Osteoblast (primary cell): ENCODE measurements at regions not wholly inside any gene's neighbourhood (a gene's known extent, or its start where the extent isn't known, plus 50 kb on each side); places are given as distances from the start of the nearest gene placed in this dataset.

Source experiments
- DNase-seq: peaks from one replicate; pipeline ENCODE4 v3.0.0; 2011; ENCODE audit warnings: low spot score, mixed read lengths; ENCODE audit not compliant: insufficient read length; ENCODE audit errors: missing footprints
- H2AFZ ChIP-seq: 2 replicates; pipeline ENCODE4 v1.6.0; 2011; ENCODE audit warnings: mild to moderate bottlenecking, low read length
- H3K27ac ChIP-seq: 2 replicates; pipeline ENCODE4 v1.5.1; 2011; ENCODE audit warnings: mild to moderate bottlenecking, low read depth, low read length, moderate library complexity
- H3K27me3 ChIP-seq: 2 replicates; pipeline ENCODE4 v1.6.0; 2012; ENCODE audit warnings: mild to moderate bottlenecking, control low read depth, inconsistent platforms, low read length, moderate library complexity; ENCODE audit not compliant: insufficient read depth
- H3K36me3 ChIP-seq: 2 replicates; pipeline ENCODE4 v1.5.1; 2011; ENCODE audit warnings: mild to moderate bottlenecking, low read length, control low read depth, moderate library complexity; ENCODE audit not compliant: insufficient read depth
- H3K4me1 ChIP-seq: 2 replicates; pipeline ENCODE4 v1.5.1; 2011; ENCODE audit warnings: mild to moderate bottlenecking, low read length, control low read depth, moderate library complexity; ENCODE audit not compliant: insufficient read depth
- H3K4me2 ChIP-seq: 2 replicates; pipeline ENCODE4 v1.6.0; 2011; ENCODE audit warnings: mild to moderate bottlenecking, low read length; ENCODE audit not compliant: insufficient read depth
- H3K4me3 ChIP-seq: fragments of 200-600 bp; sonication (generic); 3 replicates; pipeline ENCODE4 v1.5.1; 2012; ENCODE audit warnings: mild to moderate bottlenecking, low read length, inconsistent platforms; ENCODE audit not compliant: insufficient read depth
- H3K79me2 ChIP-seq: 2 replicates; pipeline ENCODE4 v1.6.0; 2012; ENCODE audit warnings: mild to moderate bottlenecking, low read length, control low read depth, inconsistent platforms; ENCODE audit not compliant: insufficient read depth
- H3K9me3 ChIP-seq: 2 replicates; pipeline ENCODE4 v1.5.1; 2011; ENCODE audit warnings: low read depth, low read length, control low read depth
- H4K20me1 ChIP-seq: 2 replicates; pipeline ENCODE4 v1.6.0; 2012; ENCODE audit warnings: mild to moderate bottlenecking, low read length, control low read depth; ENCODE audit not compliant: insufficient read depth
- TF ChIP-seq, protein P1 (sequence below): IDR thresholded peaks from 2 replicates; pipeline ENCODE4 v1.5.1; 2011; ENCODE audit warnings: mild to moderate bottlenecking, low read depth, low read length, moderate library complexity; ENCODE audit errors: extremely low read depth

DNA sequence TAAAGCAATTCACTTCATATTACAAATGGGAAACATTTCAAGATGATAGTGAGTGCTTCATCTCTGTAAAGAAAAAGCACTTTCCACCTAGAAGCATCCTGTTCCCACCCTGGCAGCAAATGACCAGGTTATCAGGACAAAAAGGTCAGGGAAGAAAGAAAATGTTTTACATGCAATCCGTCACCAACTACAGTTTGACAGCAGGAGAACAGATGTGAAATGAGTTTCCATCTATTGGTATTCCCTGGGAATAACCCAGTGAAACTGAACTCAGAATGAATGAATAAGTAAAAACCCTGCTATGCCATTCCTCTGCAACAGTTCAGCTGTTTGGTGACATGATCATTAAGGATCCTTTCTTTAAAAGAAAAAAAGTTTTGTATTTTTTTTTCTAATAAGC is 67.6 kb downstream of the HTR1A start:
- H3K4me1 ChIP-seq: no peaks in the 10 kb centered on the region
- no peaks in the 10 kb centered on the region for H3K27me3 ChIP-seq
- TF ChIP-seq, protein P1, sequence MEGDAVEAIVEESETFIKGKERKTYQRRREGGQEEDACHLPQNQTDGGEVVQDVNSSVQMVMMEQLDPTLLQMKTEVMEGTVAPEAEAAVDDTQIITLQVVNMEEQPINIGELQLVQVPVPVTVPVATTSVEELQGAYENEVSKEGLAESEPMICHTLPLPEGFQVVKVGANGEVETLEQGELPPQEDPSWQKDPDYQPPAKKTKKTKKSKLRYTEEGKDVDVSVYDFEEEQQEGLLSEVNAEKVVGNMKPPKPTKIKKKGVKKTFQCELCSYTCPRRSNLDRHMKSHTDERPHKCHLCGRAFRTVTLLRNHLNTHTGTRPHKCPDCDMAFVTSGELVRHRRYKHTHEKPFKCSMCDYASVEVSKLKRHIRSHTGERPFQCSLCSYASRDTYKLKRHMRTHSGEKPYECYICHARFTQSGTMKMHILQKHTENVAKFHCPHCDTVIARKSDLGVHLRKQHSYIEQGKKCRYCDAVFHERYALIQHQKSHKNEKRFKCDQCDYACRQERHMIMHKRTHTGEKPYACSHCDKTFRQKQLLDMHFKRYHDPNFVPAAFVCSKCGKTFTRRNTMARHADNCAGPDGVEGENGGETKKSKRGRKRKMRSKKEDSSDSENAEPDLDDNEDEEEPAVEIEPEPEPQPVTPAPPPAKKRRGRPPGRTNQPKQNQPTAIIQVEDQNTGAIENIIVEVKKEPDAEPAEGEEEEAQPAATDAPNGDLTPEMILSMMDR: no peak
- H3K79me2 ChIP-seq: no peaks in the 10 kb centered on the region
- H3K36me3 ChIP-seq: no peaks in the 10 kb centered on the region
- no peaks in the 10 kb centered on the region for H4K20me1 ChIP-seq
- H3K9me3 ChIP-seq: no peaks in the 10 kb centered on the region
- no peak overlapping the region for H3K4me2 ChIP-seq
- H2AFZ ChIP-seq: no peak overlapping the region
- no peak for DNase-seq
- H3K4me3 ChIP-seq: no peak overlapping the region
- H3K27ac ChIP-seq: no peak overlapping the region

DNA sequence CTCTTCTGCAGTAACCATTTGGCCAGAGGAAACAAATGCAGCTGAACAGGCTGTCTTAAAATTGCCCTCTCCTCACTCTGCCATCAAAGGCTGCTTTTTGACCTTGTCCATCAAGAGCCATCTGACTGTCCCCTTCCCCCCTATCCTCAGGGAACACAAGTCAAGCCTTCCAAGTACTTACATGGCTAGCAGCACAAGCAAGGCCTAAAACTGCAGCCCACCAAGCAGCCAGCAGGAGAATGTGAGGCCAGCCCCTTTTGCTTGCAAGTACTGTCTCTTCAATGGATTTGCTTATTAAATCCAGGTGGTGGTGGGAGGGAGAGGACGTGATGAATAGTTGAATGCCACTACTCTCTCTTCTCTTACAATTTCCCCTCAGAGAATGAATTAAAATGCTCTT is 83.5 kb downstream of the HTR1A start:
- no peaks in the 10 kb centered on the region for H3K79me2 ChIP-seq
- H3K4me1 ChIP-seq: no peaks in the 10 kb centered on the region
- no peaks in the 10 kb centered on the region for H3K27me3 ChIP-seq
- no peak overlapping the region for H3K27ac ChIP-seq
- no peak for DNase-seq
- peaks cover 4% of the 10 kb centered on the region for H3K9me3 ChIP-seq
- no peak overlapping the region for H3K4me2 ChIP-seq
- H3K36me3 ChIP-seq: no peaks in the 10 kb centered on the region
- H2AFZ ChIP-seq: no peak overlapping the region
- TF ChIP-seq, protein P1: no peak
- no peak overlapping the region for H3K4me3 ChIP-seq
- no peaks in the 10 kb centered on the region for H4K20me1 ChIP-seq

DNA sequence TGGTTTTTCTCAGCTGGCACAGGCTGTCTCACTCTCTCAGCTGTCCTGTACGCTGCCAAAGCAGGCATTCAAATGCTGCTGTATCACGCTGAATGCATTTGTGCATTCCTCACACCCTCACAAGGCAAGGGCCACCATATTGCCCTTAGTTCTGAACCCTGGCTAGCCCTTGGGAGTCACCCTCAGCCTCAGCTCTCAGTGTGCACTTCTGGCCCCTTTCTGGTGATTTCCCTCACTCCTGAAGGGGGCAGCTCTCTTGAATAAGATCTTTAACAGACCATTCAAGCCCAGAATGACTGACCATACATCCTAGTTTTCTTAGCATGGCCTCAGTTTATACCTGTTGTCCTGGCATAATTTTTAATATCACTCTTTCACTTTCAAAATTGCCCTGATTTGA is 84.3 kb downstream of the HTR1A start:
- no peak overlapping the region for H3K27ac ChIP-seq
- no peak overlapping the region for H3K4me3 ChIP-seq
- no peaks in the 10 kb centered on the region for H3K79me2 ChIP-seq
- no peak for DNase-seq
- no peaks in the 10 kb centered on the region for H3K4me1 ChIP-seq
- TF ChIP-seq, protein P1: no peak
- no peak overlapping the region for H3K4me2 ChIP-seq
- no peak overlapping the region for H2AFZ ChIP-seq
- H3K36me3 ChIP-seq: no peaks in the 10 kb centered on the region
- H3K27me3 ChIP-seq: no peaks in the 10 kb centered on the region
- no peaks in the 10 kb centered on the region for H4K20me1 ChIP-seq
- H3K9me3 ChIP-seq: peaks cover 4% of the 10 kb centered on the region

DNA sequence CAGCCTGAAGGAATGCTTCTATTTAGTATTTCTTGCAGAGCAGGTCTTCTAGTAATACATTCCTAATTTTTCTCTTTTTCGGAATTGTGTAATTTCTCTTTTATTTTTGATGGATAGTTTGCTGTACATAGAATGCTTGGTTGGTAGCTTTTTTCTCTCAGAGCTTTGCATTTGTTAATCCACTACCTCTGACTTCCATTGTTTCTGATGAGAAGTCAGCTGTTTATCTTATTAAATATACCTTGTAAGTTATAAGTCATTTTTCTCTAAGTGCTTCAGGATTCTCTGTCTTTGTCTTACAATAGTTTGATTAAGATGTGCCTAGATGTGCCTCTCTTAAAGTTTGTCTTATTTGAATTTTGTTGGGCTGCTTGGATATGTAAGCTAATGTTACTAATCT is 101.9 kb downstream of the HTR1A start:
- DNase-seq: no peak
- Histone ChIP-seq H3K9me3 (peaks cover 4% of the 10 kb centered on the region), H3K36me3 (no peaks in the 10 kb centered on the region), H3K4me1 (no peaks in the 10 kb centered on the region), H3K27ac (no peak overlapping the region), H3K79me2 (no peaks in the 10 kb centered on the region), H3K27me3 (no peaks in the 10 kb centered on the region), H2AFZ (no peak overlapping the region), H3K4me2 (no peak overlapping the region), H4K20me1 (no peaks in the 10 kb centered on the region), H3K4me3 (no peak overlapping the region)
- TF ChIP-seq, protein P1: no peak
